Osteocyte (in vitro differentiated cells): ENCODE measurements at regions not wholly inside any gene's neighbourhood (a gene's known extent, or its start where the extent isn't known, plus 50 kb on each side); places are given as distances from the start of the nearest gene placed in this dataset.
"Not testable (repeated sequence)": the region's sequence is repeated elsewhere in the genome, so short reads cannot be mapped to it uniquely, and the experiment has no call there.

Experiments
- DNase-seq: peaks from one replicate; pipeline ENCODE4 v3.0.0; 2021; ENCODE audit warnings: mixed read lengths; ENCODE audit not compliant: unreplicated experiment; ENCODE audit errors: extremely low spot score
- H3K27ac Mint-ChIP-seq: one replicate; pipeline ENCODE4 v1.8.0; 2021; ENCODE audit warnings: mild to moderate bottlenecking, mixed read lengths; ENCODE audit not compliant: unreplicated experiment
- H3K27me3 Mint-ChIP-seq: one replicate; pipeline ENCODE4 v1.8.0; 2021; ENCODE audit warnings: mixed read lengths; ENCODE audit not compliant: unreplicated experiment
- H3K36me3 Mint-ChIP-seq: one replicate; pipeline ENCODE4 v1.8.0; 2021; ENCODE audit warnings: mixed read lengths; ENCODE audit not compliant: unreplicated experiment
- H3K4me1 Mint-ChIP-seq: one replicate; pipeline ENCODE4 v1.8.0; 2021; ENCODE audit warnings: mixed read lengths; ENCODE audit not compliant: unreplicated experiment
- H3K4me3 Mint-ChIP-seq: one replicate; pipeline ENCODE4 v1.8.0; 2021; ENCODE audit warnings: mild to moderate bottlenecking, moderate library complexity, mixed read lengths; ENCODE audit not compliant: unreplicated experiment
- H3K9me3 Mint-ChIP-seq: one replicate; pipeline ENCODE4 v1.8.0; 2021; ENCODE audit warnings: mixed read lengths; ENCODE audit not compliant: unreplicated experiment
- TF ChIP-seq, protein P1 (sequence below): fragments of 200-600 bp; sonication (generic); IDR thresholded peaks from 2 replicates; pipeline ENCODE4 v1.5.0; 2021; ENCODE audit warnings: antibody characterized with exemption, mild to moderate bottlenecking, moderate library complexity

DNA sequence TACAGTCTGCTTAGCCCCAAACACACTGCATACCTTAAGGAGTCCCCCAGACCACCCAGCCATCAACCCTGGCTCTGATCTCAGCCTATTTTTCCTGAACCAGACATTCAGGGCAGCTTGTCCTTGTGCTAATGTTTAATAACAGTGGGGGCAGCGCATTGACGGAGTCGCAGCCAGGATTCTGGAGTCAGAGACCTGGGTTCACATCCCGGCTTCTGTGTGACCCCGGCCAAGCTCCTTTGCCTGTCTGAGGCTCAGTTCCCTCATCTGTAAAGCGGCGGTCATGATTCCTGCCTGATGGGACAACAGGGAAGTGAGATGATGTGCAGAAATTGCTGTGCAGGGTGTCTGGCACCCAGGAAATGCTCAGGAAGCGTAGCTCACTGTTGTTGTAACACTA, 63.1 kb downstream of the MATN1 start:
- H3K27me3 Mint-ChIP-seq = peaks cover 14% of the 10 kb centered on the region
- DNase-seq = no peak
- H3K36me3 Mint-ChIP-seq = no peaks in the 10 kb centered on the region
- TF ChIP-seq, protein P1, sequence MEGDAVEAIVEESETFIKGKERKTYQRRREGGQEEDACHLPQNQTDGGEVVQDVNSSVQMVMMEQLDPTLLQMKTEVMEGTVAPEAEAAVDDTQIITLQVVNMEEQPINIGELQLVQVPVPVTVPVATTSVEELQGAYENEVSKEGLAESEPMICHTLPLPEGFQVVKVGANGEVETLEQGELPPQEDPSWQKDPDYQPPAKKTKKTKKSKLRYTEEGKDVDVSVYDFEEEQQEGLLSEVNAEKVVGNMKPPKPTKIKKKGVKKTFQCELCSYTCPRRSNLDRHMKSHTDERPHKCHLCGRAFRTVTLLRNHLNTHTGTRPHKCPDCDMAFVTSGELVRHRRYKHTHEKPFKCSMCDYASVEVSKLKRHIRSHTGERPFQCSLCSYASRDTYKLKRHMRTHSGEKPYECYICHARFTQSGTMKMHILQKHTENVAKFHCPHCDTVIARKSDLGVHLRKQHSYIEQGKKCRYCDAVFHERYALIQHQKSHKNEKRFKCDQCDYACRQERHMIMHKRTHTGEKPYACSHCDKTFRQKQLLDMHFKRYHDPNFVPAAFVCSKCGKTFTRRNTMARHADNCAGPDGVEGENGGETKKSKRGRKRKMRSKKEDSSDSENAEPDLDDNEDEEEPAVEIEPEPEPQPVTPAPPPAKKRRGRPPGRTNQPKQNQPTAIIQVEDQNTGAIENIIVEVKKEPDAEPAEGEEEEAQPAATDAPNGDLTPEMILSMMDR = no peak
- no peak overlapping the region for H3K27ac Mint-ChIP-seq
- H3K4me3 Mint-ChIP-seq = no peak overlapping the region
- no peaks in the 10 kb centered on the region for H3K4me1 Mint-ChIP-seq
- H3K9me3 Mint-ChIP-seq = no peaks in the 10 kb centered on the region

DNA sequence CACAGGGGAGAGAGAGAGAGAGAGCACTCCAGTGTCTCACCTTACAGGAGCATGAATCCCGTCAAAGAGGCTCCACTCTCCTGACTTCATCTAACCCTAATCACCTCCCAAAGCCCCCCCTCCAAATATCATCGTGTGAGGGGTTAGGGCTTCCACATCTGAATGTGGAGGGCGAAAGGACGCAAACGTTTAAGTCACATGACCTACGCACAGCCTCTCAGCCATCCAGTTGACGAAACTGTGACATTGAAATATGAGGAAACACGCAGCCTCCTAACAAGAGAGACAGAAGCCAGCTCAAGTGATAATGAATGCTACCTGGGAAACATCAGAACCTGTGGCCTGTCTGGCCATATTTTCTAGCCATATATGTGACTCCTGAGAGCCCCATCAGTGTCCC, 63.7 kb downstream of the MATN1 start:
- no peak for DNase-seq
- TF ChIP-seq, protein P1 = no peak
- Mint-ChIP-seq H3K4me1 (no peaks in the 10 kb centered on the region), H3K27me3 (peaks cover 14% of the 10 kb centered on the region), H3K9me3 (no peaks in the 10 kb centered on the region), H3K27ac (no peak overlapping the region), H3K4me3 (no peak overlapping the region), H3K36me3 (no peaks in the 10 kb centered on the region)

DNA sequence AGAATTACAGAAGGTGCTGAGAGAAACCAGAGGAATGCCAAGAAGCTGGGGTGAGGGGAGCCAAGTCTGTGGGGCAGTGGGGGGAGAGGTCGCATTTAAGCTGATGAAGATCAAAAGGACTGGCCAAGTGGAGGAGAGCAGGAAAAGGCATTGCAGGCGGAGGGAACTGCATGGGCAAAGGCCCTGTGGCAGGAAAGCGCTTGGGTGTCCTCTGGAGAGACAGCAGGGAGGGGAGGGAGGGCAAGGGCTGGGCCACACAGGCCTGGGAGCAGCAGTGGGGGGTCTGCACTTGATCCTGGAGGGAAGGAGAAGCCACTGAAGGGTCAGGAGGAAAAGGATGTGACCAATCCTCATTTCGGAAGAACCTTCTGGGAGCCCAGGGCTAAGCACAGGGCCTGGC, 65.0 kb downstream of the MATN1 start:
- not testable (repeated sequence) for H3K4me1 Mint-ChIP-seq, H3K9me3 Mint-ChIP-seq, H3K36me3 Mint-ChIP-seq, H3K4me3 Mint-ChIP-seq, DNase-seq, H3K27ac Mint-ChIP-seq
- H3K27me3 Mint-ChIP-seq = peaks cover 14% of the 10 kb centered on the region

DNA sequence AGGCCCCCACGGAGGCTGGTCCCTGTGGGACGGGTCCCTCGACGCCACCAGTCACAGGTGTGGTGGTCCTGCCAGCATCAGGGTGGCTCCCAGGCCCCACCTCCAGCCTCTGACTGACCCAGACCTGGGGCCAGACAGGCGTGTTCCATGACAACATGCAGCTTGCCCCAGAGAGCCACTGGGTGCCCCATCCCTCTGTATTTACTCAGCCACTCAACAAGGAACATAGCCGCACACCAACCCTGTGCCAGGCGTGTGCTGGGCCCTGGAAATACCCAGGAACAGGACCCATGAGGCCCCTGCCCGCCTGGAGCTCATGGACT, 65.4 kb downstream of the MATN1 start:
- H3K4me1 Mint-ChIP-seq = no peaks in the 10 kb centered on the region
- H3K27ac Mint-ChIP-seq = no peak overlapping the region
- DNase-seq = no peak
- no peaks in the 10 kb centered on the region for H3K9me3 Mint-ChIP-seq
- no peak overlapping the region for H3K4me3 Mint-ChIP-seq
- no peaks in the 10 kb centered on the region for H3K36me3 Mint-ChIP-seq
- TF ChIP-seq, protein P1 = no peak
- H3K27me3 Mint-ChIP-seq = peaks cover 12% of the 10 kb centered on the region

DNA sequence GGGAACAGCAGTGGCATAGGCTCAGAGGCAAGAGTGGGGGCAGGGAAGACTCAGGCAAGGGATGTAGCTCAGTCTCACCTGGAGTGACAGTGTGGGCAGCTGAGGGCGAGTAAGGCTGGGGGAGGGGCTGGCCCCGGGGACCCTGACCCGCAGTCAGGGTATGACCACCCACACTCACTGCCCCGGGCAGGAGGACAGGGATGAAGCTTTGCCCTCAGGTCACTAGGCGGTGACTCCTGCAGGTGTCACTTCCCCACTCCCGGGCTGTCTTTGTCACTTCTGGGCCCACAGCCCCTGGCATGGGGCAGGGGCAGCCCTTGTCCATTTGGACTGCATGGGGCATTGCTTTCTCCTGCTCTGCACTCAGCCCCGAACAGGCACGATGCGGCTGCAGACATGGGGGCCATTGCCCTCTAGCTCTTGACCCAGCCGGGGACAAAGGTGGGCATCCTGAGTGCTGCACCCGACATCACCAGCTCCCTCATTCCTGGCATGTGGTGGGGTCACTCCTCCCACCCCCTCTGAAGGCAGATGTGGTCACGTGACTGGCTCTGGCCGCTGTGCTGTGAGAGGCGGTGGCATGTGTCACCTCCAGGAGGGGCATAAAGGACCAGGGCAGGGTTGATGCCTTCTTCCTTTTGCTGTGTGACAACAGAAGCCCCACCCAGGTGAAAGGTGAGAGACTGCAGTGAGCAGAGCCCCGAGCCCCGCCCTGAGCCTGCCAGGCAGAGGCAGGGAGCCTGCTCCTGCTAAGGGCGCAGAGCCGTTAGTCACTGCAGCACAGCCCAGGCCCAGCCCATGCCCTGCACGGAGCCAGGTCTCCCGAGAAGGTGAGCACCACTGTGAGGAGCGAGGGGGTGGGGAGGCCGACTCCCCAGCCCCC, 66.0 kb downstream of the MATN1 start:
- H3K4me1 Mint-ChIP-seq = no peaks in the 10 kb centered on the region
- no peak for DNase-seq
- H3K9me3 Mint-ChIP-seq = no peaks in the 10 kb centered on the region
- H3K27me3 Mint-ChIP-seq = peaks cover 9% of the 10 kb centered on the region
- H3K4me3 Mint-ChIP-seq = no peak overlapping the region
- H3K36me3 Mint-ChIP-seq = no peaks in the 10 kb centered on the region
- no peak overlapping the region for H3K27ac Mint-ChIP-seq
- TF ChIP-seq, protein P1 = no peak
